K562 (cell line): ENCODE measurements at regions not wholly inside any gene's neighbourhood (a gene's known extent, or its start where the extent isn't known, plus 50 kb on each side); places are given as distances from the start of the nearest gene placed in this dataset.

Experiments
- ATAC-seq: fragments of 200-7000 bp; cut with Tn5 transposase; 3 replicates; pipeline ENCODE4 v1.9.1; 2020; ENCODE audit warnings: moderate library complexity
- BruUV-seq: library from RNA; stranded (reverse); fragments of 400-500 nt; replicated peaks from 2 replicates; lab custom pipeline; 2021; lab: Mats Ljungman, UMichigan
- CTCF ChIA-PET: fragments of 300-600 bp; formaldehyde crosslinking; extraction: SDS; loops from one replicate; lab custom pipeline; 2021; ENCODE audit warnings: low intra/inter-chr PET ratio; lab: Yijun Ruan, JAX
- POLR2A ChIA-PET: fragments of 300-600, 350-650 bp; sonication (Branson Sonifier 250); formaldehyde crosslinking; extraction: SDS; loops from one replicate; lab custom pipeline; 2021; ENCODE audit warnings: antibody characterized with exemption, inconsistent platforms; lab: Yijun Ruan, JAX
- DNase-seq, 4 experiments: peaks; one replicate each; pipeline versions ENCODE4 v3.0.0 to v3.0.0-alpha.2; 2011 to 2018; ENCODE audit warnings: low spot score in 3 of 4, mixed read lengths in 3 of 4; ENCODE audit errors: extremely low read depth in 1 of 4
- FAIRE-seq: peaks from 2 replicates; lab custom pipeline; 2011; peaks lifted over from hg19 to GRCh38; lab: Jason Lieb, UNC
- H2AFZ ChIP-seq: 2 replicates; pipeline ENCODE4 v1.6.0; 2011; ENCODE audit warnings: low read depth, low read length, control low read depth, inconsistent platforms
- H3K27ac ChIP-seq: fragments of 200-600 bp; 3 replicates; pipeline ENCODE4 v1.8.0; 2011; ENCODE audit warnings: low read depth, mild to moderate bottlenecking, control low read depth, inconsistent platforms, low read length, moderate library complexity, mixed read lengths; ENCODE audit errors: extremely low read depth
- H3K27me3 ChIP-seq, 2 experiments: fragments of 300-600 bp in 1 of 2; 2 replicates in 1 of 2; 3 replicates in 1 of 2; pipeline versions ENCODE4 v1.6.0 to v1.8.0; 2011; ENCODE audit warnings: inconsistent platforms in 2 of 2, low read length in 2 of 2, mild to moderate bottlenecking in 1 of 2, mixed read lengths in 1 of 2, moderate library complexity in 1 of 2; ENCODE audit not compliant: control insufficient read depth in 2 of 2, insufficient read depth in 2 of 2
- H3K36me3 ChIP-seq: fragments of 300-600 bp; 3 replicates; pipeline ENCODE4 v1.8.0; 2011; ENCODE audit warnings: mild to moderate bottlenecking, low read length, inconsistent platforms; ENCODE audit not compliant: control insufficient read depth, insufficient read depth
- H3K4me1 ChIP-seq, 2 experiments: fragments of 200-600 bp in 1 of 2; replicated peaks in 1 of 2; 2 replicates in 1 of 2; 3 replicates in 1 of 2; pipeline versions ENCODE4 v1.5.1 to v1.8.0; 2011; ENCODE audit warnings: inconsistent platforms in 2 of 2, low read length in 2 of 2, mild to moderate bottlenecking in 1 of 2, mixed read lengths in 1 of 2, moderate library complexity in 1 of 2; ENCODE audit not compliant: control insufficient read depth in 2 of 2, insufficient read depth in 2 of 2
- H3K4me2 ChIP-seq: 2 replicates; pipeline ENCODE4 v1.6.1; 2011; ENCODE audit warnings: low read length, control low read depth, inconsistent platforms, mixed read lengths; ENCODE audit not compliant: insufficient read depth
- H3K4me3 ChIP-seq: fragments of 200-600 bp; sonication (generic), shearing (Covaris generic); 2 replicates; pipeline ENCODE4 v1.5.1; 2016; ENCODE audit warnings: control low read depth, inconsistent platforms
- H3K79me2 ChIP-seq: fragments of 200-600 bp; 3 replicates; pipeline ENCODE4 v1.8.0; 2011; ENCODE audit warnings: low read length, inconsistent platforms; ENCODE audit not compliant: control insufficient read depth, insufficient read depth
- H3K9ac ChIP-seq, 2 experiments: 2 replicates each; pipeline versions ENCODE4 v1.6.0 to v1.6.1; 2011; ENCODE audit warnings: low read depth in 2 of 2, low read length in 2 of 2, control low read depth in 1 of 2, inconsistent platforms in 1 of 2, mild to moderate bottlenecking in 1 of 2, mixed read lengths in 1 of 2; ENCODE audit not compliant: insufficient read depth in 1 of 2
- H3K9me1 ChIP-seq: one replicate; pipeline ENCODE4 v1.6.0; 2011; ENCODE audit warnings: inconsistent platforms, mild to moderate bottlenecking, low read length, moderate library complexity; ENCODE audit not compliant: control insufficient read depth, insufficient read depth
- H3K9me3 ChIP-seq: replicated peaks from 2 replicates; pipeline ENCODE4 v1.5.1; 2011; ENCODE audit warnings: low read depth, low read length, inconsistent platforms; ENCODE audit not compliant: control insufficient read depth, insufficient read depth
- H4K20me1 ChIP-seq: replicated peaks from 2 replicates; pipeline ENCODE4 v1.6.1; 2011; ENCODE audit warnings: low read length, inconsistent platforms, mixed read lengths; ENCODE audit not compliant: control insufficient read depth, insufficient read depth
- DACH1 ChIP-seq: fragments of 450-650 bp; IDR thresholded peaks from 2 replicates; pipeline ENCODE4 v1.6.1; 2018; ENCODE audit not compliant: partially characterized antibody
- FOXA3 ChIP-seq, 2 experiments: fragments of 450-650 bp in 1 of 2; sonication (generic) in 1 of 2; formaldehyde crosslinking; IDR thresholded peaks in 1 of 2; conservative IDR thresholded peaks in 1 of 2; 2 replicates each; pipeline versions ENCODE4 v1.4.0 to v1.8.0; 2020 to 2022; ENCODE audit warnings: mild to moderate bottlenecking in 2 of 2, missing genetic modification reagents in 1 of 2
- HBP1 ChIP-seq: fragments of 450-650 bp; formaldehyde crosslinking; IDR thresholded peaks from 2 replicates; pipeline ENCODE4 v1.4.0; 2022; ENCODE audit warnings: missing genetic modification characterization
- NUFIP1 ChIP-seq: fragments of 450-650 bp; IDR thresholded peaks from 2 replicates; pipeline ENCODE4 v1.6.1; 2018; ENCODE audit not compliant: partially characterized antibody
- RB1 ChIP-seq: fragments of 450-650 bp; IDR thresholded peaks from 2 replicates; pipeline ENCODE4 v1.6.1; 2017; ENCODE audit warnings: low read depth, mild to moderate bottlenecking
- RBM39 ChIP-seq: fragments of 200-400 bp; formaldehyde crosslinking; optimal IDR thresholded peaks from 2 replicates; pipeline ENCODE3; 2018; ENCODE audit warnings: low read depth, low read length
- TCF7L2 ChIP-seq: fragments of 150-350 bp; IDR thresholded peaks from 2 replicates; pipeline ENCODE4 v1.6.1; 2016; ENCODE audit warnings: low read depth, mild to moderate bottlenecking, low read length, moderate library complexity
- ZBTB40 ChIP-seq, 2 experiments: fragments of 450-650 bp in 1 of 2; sonication (generic) in 1 of 2; formaldehyde crosslinking in 1 of 2; IDR thresholded peaks; 2 replicates each; pipeline versions ENCODE4 v1.7.1 to v1.9.0; 2016 to 2022; ENCODE audit warnings: inconsistent platforms in 1 of 2, mild to moderate bottlenecking in 1 of 2, missing genetic modification reagents in 1 of 2
- ZC3H8 ChIP-seq: fragments of 450-650 bp; IDR thresholded peaks from 2 replicates; pipeline ENCODE4 v1.6.1; 2017
- ZNF184 ChIP-seq: sonication (generic); formaldehyde crosslinking; IDR thresholded peaks from 2 replicates; pipeline ENCODE4 v1.5.0; 2020; ENCODE audit warnings: missing genetic modification reagents
- ZNF740 ChIP-seq, 3 experiments: fragments of 200-800 bp in 1 of 3; sonication (Bioruptor generic) in 1 of 3; sonication (generic) in 1 of 3; formaldehyde crosslinking in 1 of 3; IDR thresholded peaks; 2 replicates each; pipeline versions ENCODE4 v1.6.1 to v1.8.0; 2016 to 2022; ENCODE audit warnings: mild to moderate bottlenecking in 2 of 3, missing compliant biosample characterization in 2 of 3, missing genetic modification characterization in 2 of 3, missing genetic modification reagents in 1 of 3
- whole genome bisulfite sequencing: fragments of 100-300 bp; shearing (Covaris generic); methylation state at CpG from one replicate; pipeline ENCODE4 v1.1.6; 2016; ENCODE audit warnings: low coverage, mixed read lengths; ENCODE audit not compliant: insufficient coverage; ENCODE audit errors: missing lambda C conversion rate; 5-methylcytosine and 5-hydroxymethylcytosine counted together
- in situ Hi-C: fragments of 300-500 bp; cut with MboI; formaldehyde crosslinking; loops from 4 replicates; pipeline ENCODE4 v1.15.0; 2018; ENCODE audit warnings: inconsistent platforms, mixed read lengths
- intact Hi-C: fragments of 100-400 bp; cut with micrococcal nuclease; formaldehyde crosslinking; loops from 2 replicates; pipeline ENCODE4 v1.14.2; 2022

- Histone ChIP-seq H3K4me3 (no peak overlapping the region), H3K79me2 (no peaks in the 10 kb centered on the region), H3K4me1 (no peaks in the 10 kb centered on the region), H4K20me1 (no peaks in the 10 kb centered on the region), H3K36me3 (no peaks in the 10 kb centered on the region), H3K9me1 (no peaks in the 10 kb centered on the region), H3K27ac (no peak overlapping the region), H2AFZ (no peak overlapping the region), H3K4me2 (no peak overlapping the region), H3K27me3 (no peaks in the 10 kb centered on the region), H3K9ac (no peak overlapping the region), H3K9me3 (no peaks in the 10 kb centered on the region)
- 0% methylated on average over 1 of the region's 1 CpG for WGBS
- in situ Hi-C loops (no loop called here), intact Hi-C loops (no loop called here)
- ChIA-PET CTCF (no interaction called here), POLR2A (no interaction called here)
- DNase-seq (no peak), FAIRE-seq (no peak), ATAC-seq (no peak)
- BruUV-seq: no TSS peak
- TF ChIP-seq NUFIP1 (no peak), ZC3H8 (no peak), RBM39 (no peak), ZNF184 (CRISPR knock-in tag) (no peak), ZNF740 (CRISPR knock-in tag; IDR thresholded peaks at IDR 0.05) (no peak), ZNF740 (tag; IDR thresholded peaks at IDR 0.05) (no peak), FOXA3 (CRISPR knock-in tag; conservative IDR thresholded peaks at IDR 0.05 in 1 of 2, IDR thresholded peaks at IDR 0.05 in 1 of 2) (no peak), ZBTB40 (IDR thresholded peaks at IDR 0.05) (no peak), ZBTB40 (CRISPR knock-in tag; IDR thresholded peaks at IDR 0.05) (no peak), RB1 (no peak), DACH1 (no peak), TCF7L2 (no peak), HBP1 (CRISPR knock-in tag) (no peak)
These were observed 215.4 kb upstream of the CCN2 start for GRCh38 chr6:132166526-132167051.
